ENCODE measurements at regions not wholly inside any gene's neighbourhood (a gene's known extent, or its start where the extent isn't known, plus 50 kb on each side); places are given as distances from the start of the nearest gene placed in this dataset.

DNA sequence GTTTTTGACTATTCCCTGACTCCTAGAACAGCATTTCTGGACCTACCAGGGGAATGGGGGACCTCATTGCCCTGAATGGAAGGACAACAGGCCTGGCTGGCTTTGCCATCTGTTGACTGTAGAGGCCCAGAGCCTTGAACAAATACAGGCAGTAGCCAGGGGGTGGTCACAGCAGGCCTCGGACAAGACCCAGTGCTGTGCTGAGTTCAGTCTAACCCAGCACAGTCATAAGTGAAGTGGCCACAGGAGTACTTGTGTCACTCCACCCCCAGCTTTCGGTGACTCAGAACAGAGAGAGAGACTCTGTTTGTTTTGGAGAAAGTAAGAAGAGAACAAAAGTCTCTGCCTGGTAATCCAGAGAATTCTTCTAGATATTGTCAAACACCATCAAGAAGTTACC is 310.0 kb downstream of the PRR32 start:
- H4K20me1 ChIP-seq (ENCODE audit: insufficient read depth, low read length): no peaks in the 10 kb centered on the region
- no peak overlapping the region for H2AFZ ChIP-seq (ENCODE audit: low read length)
- H3K4me3 ChIP-seq (ENCODE audit: low read depth, low read length, poor library complexity, severe bottlenecking): no peak overlapping the region
- no peak for TF ChIP-seq EZH2phosphoT487 (IDR thresholded peaks at IDR 0.05; ENCODE audit: borderline replicate concordance, low read depth, low read length)
- no peak for TF ChIP-seq CTCF (conservative IDR thresholded peaks at IDR 0.05; ENCODE audit: low read length)
- no peaks in the 10 kb centered on the region for H3K79me2 ChIP-seq (ENCODE audit: insufficient read depth, low read depth, low read length)
- no TSS peak for BruUV-seq (replicated peaks)
- no peak overlapping the region for H3K27ac ChIP-seq (ENCODE audit: low read depth, low read length, poor library complexity, severe bottlenecking)
- no peaks in the 10 kb centered on the region for H3K9me3 ChIP-seq (ENCODE audit: low read length)
- intact Hi-C loops (cut with micrococcal nuclease; ENCODE audit: unreplicated experiment): no loop called here
- H3K36me3 ChIP-seq (ENCODE audit: insufficient read depth, low read length): no peaks in the 10 kb centered on the region
- ChIA-PET POLR2A (no interaction called here), CTCF (ENCODE audit: unreplicated experiment) (no interaction called here)
- H3K4me2 ChIP-seq (ENCODE audit: low read length): no peak overlapping the region
- no peak for DNase-seq (ENCODE audit: low spot score)
- H3K4me1 ChIP-seq (ENCODE audit: insufficient read depth, low read length, poor library complexity, severe bottlenecking): no peaks in the 10 kb centered on the region
- H3K9me2 ChIP-seq (ENCODE audit: insufficient read depth, low read length): no peaks in the 10 kb centered on the region

- Histone ChIP-seq H3K9me3 (ENCODE audit: low read length) (no peaks in the 10 kb centered on the region), H3K4me3 (ENCODE audit: low read depth, low read length, poor library complexity, severe bottlenecking) (no peak overlapping the region), H3K9me2 (ENCODE audit: insufficient read depth, low read length) (no peaks in the 10 kb centered on the region), H3K4me2 (ENCODE audit: low read length) (no peak overlapping the region), H4K20me1 (ENCODE audit: insufficient read depth, low read length) (no peaks in the 10 kb centered on the region), H3K4me1 (ENCODE audit: insufficient read depth, low read length, poor library complexity, severe bottlenecking) (no peaks in the 10 kb centered on the region), H3K27ac (ENCODE audit: low read depth, low read length, poor library complexity, severe bottlenecking) (no peak overlapping the region), H3K36me3 (ENCODE audit: insufficient read depth, low read length) (no peaks in the 10 kb centered on the region), H3K79me2 (ENCODE audit: insufficient read depth, low read depth, low read length) (no peaks in the 10 kb centered on the region), H2AFZ (ENCODE audit: low read length) (no peak overlapping the region)
- no TSS peak for BruUV-seq (replicated peaks)
- no peak for DNase-seq (ENCODE audit: low spot score)
- CTCF ChIA-PET (ENCODE audit: unreplicated experiment): no interaction called here
- intact Hi-C loops (cut with micrococcal nuclease; ENCODE audit: unreplicated experiment): no loop called here
- POLR2A ChIA-PET: no interaction called here
- TF ChIP-seq CTCF (conservative IDR thresholded peaks at IDR 0.05; ENCODE audit: low read length) (no peak), EZH2phosphoT487 (IDR thresholded peaks at IDR 0.05; ENCODE audit: borderline replicate concordance, low read depth, low read length) (no peak)
Observed at GRCh38 chrX:127138218-127138617, 318.7 kb downstream of the PRR32 start.

GRCh38 chrX:127177966-127178365 is 358.4 kb downstream of the PRR32 start:
- Histone ChIP-seq H3K4me3 (ENCODE audit: low read depth, low read length, poor library complexity, severe bottlenecking) (no peak overlapping the region), H3K4me1 (ENCODE audit: insufficient read depth, low read length, poor library complexity, severe bottlenecking) (no peaks in the 10 kb centered on the region), H4K20me1 (ENCODE audit: insufficient read depth, low read length) (no peaks in the 10 kb centered on the region), H2AFZ (ENCODE audit: low read length) (no peak overlapping the region), H3K4me2 (ENCODE audit: low read length) (no peak overlapping the region), H3K27ac (ENCODE audit: low read depth, low read length, poor library complexity, severe bottlenecking) (no peak overlapping the region), H3K9me2 (ENCODE audit: insufficient read depth, low read length) (no peaks in the 10 kb centered on the region), H3K9me3 (ENCODE audit: low read length) (no peaks in the 10 kb centered on the region), H3K79me2 (ENCODE audit: insufficient read depth, low read depth, low read length) (no peaks in the 10 kb centered on the region), H3K36me3 (ENCODE audit: insufficient read depth, low read length) (no peaks in the 10 kb centered on the region)
- TF ChIP-seq CTCF (conservative IDR thresholded peaks at IDR 0.05; ENCODE audit: low read length): no peak
- no peak for TF ChIP-seq EZH2phosphoT487 (IDR thresholded peaks at IDR 0.05; ENCODE audit: borderline replicate concordance, low read depth, low read length)
- BruUV-seq (replicated peaks): no TSS peak
- intact Hi-C loops (cut with micrococcal nuclease; ENCODE audit: unreplicated experiment): no loop called here
- ChIA-PET CTCF (ENCODE audit: unreplicated experiment) (no interaction called here), POLR2A (no interaction called here)
- DNase-seq (ENCODE audit: low spot score): no peak
